Thyroid gland (tissue), 4 donors: ENCODE measurements at regions not wholly inside any gene's neighbourhood (a gene's known extent, or its start where the extent isn't known, plus 50 kb on each side); places are given as distances from the start of the nearest gene placed in this dataset.
A peak's percentile ranks its signal among the peaks of the same experiment; 100 is the strongest.

ENCODE experiments used
- DNase-seq, 2 donors: peaks; one replicate each; pipeline ENCODE4 v3.0.0-alpha.2; 2019
- H3K27ac ChIP-seq, 3 donors: fragments of 200-600 bp; sonication (generic); 1 replicate in 2 of 3; 2 replicates in 1 of 3; pipeline ENCODE4 v1.5.1; 2016 to 2019; ENCODE audit warnings: mild to moderate bottlenecking in 1 of 3, moderate library complexity in 1 of 3
- H3K27me3 ChIP-seq: fragments of 200-600 bp; sonication (generic); one replicate; pipeline ENCODE4 v1.5.1; 2019
- H3K36me3 ChIP-seq, 2 donors: fragments of 200-600 bp; sonication (generic); one replicate each; pipeline ENCODE4 v1.5.1; 2016 to 2019
- H3K4me1 ChIP-seq, 2 donors: fragments of 200-600 bp; sonication (generic); one replicate each; pipeline ENCODE4 v1.5.1; 2017 to 2019
- H3K4me3 ChIP-seq, 3 donors: fragments of 200-600 bp; sonication (generic); replicated peaks in 1 of 3; 1 replicate in 2 of 3; 2 replicates in 1 of 3; pipeline ENCODE4 v1.5.1; 2016; ENCODE audit warnings: mild to moderate bottlenecking in 1 of 3
- H3K9me3 ChIP-seq: fragments of 200-600 bp; sonication (generic); one replicate; pipeline ENCODE4 v1.5.1; 2017
- POLR2A ChIP-seq, 2 donors: fragments of 450-650 bp; IDR thresholded peaks; one replicate each; pipeline ENCODE4 v1.6.1; 2017; ENCODE audit warnings: antibody characterized with exemption in 2 of 2, mild to moderate bottlenecking in 2 of 2, moderate library complexity in 1 of 2
- WGBS, 2 donors: methylation state at CpG; one replicate each; pipeline ENCODE4 v1.1.5; 2017; 5-methylcytosine and 5-hydroxymethylcytosine counted together
- intact Hi-C: fragments of 100-400 bp; cut with DNase I; formaldehyde crosslinking; loops from one replicate; pipeline ENCODE4 v1.15.1; 2023
- TF ChIP-seq, protein P1 (sequence below), 6 experiments: fragments of 200-600 bp in 3 of 6; fragments of 450-650 bp in 3 of 6; sonication (generic) in 3 of 6; IDR thresholded peaks; one replicate each; pipeline ENCODE4 v1.5.1; 2016 to 2019; ENCODE audit warnings: antibody characterized with exemption in 6 of 6, mild to moderate bottlenecking in 2 of 6, inconsistent platforms in 1 of 6, moderate library complexity in 1 of 6

DNA sequence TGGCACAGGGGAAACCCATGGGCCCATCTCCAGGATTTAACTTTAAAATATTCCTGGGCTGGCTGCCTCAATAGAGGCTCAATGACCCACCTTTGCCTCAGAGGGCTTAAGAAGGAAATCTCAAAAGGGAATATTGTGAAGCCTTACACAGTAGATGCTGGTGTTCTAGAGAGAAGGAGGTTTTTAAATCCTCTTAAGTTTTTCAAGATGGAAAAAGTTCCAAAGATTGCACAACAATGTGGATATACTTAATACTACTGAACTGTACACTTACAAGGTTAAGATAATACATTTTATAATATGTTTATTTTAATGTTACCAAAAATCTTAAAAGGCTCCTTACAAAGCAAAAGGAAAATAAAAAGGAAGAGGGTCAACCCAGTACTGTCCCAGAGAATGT is 54.9 kb upstream of the LCLAT1 start:
- DNase-seq = no peak
- intact Hi-C loops = no loop called here
- H3K4me1 ChIP-seq = no peaks in the 10 kb centered on the region
- TF ChIP-seq POLR2A (IDR thresholded peaks at IDR 0.05) = no peak
- TF ChIP-seq, protein P1, sequence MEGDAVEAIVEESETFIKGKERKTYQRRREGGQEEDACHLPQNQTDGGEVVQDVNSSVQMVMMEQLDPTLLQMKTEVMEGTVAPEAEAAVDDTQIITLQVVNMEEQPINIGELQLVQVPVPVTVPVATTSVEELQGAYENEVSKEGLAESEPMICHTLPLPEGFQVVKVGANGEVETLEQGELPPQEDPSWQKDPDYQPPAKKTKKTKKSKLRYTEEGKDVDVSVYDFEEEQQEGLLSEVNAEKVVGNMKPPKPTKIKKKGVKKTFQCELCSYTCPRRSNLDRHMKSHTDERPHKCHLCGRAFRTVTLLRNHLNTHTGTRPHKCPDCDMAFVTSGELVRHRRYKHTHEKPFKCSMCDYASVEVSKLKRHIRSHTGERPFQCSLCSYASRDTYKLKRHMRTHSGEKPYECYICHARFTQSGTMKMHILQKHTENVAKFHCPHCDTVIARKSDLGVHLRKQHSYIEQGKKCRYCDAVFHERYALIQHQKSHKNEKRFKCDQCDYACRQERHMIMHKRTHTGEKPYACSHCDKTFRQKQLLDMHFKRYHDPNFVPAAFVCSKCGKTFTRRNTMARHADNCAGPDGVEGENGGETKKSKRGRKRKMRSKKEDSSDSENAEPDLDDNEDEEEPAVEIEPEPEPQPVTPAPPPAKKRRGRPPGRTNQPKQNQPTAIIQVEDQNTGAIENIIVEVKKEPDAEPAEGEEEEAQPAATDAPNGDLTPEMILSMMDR (IDR thresholded peaks at IDR 0.05) = no peak
- no peaks in the 10 kb centered on the region for H3K9me3 ChIP-seq
- no peak overlapping the region for H3K4me3 ChIP-seq
- H3K36me3 ChIP-seq = no peaks in the 10 kb centered on the region
- H3K27ac ChIP-seq = no peak overlapping the region
- no peaks in the 10 kb centered on the region for H3K27me3 ChIP-seq

DNA sequence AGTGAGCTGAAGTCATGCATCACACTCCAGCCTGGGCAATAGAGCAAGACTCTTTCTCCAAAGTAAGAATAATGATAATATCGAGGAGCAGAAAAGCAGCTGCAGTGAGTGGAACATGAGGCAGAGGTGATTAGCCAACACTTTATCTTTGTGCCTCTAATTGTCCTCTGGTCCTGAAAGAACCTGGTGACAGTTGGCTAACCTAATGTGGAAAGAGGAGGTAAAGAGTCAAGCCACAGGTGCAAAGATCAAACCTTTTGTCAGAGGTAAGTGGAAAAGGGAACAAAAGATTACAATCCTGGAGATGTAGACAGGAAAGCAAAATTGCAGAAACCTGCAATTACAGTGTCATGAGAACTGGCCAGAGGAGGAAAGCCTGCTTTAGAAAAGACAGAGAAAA is 53.5 kb upstream of the LCLAT1 start:
- intact Hi-C loops = no loop called here
- Histone ChIP-seq H3K4me1 (no peaks in the 10 kb centered on the region), H3K9me3 (no peaks in the 10 kb centered on the region), H3K4me3 (no peak overlapping the region), H3K27me3 (no peaks in the 10 kb centered on the region), H3K27ac (no peak overlapping the region), H3K36me3 (no peaks in the 10 kb centered on the region)
- 91 to 95% methylated on average over 1 of the region's 1 CpG for WGBS, 2 donors
- DNase-seq = no peak
- no peak for TF ChIP-seq POLR2A (IDR thresholded peaks at IDR 0.05)

DNA sequence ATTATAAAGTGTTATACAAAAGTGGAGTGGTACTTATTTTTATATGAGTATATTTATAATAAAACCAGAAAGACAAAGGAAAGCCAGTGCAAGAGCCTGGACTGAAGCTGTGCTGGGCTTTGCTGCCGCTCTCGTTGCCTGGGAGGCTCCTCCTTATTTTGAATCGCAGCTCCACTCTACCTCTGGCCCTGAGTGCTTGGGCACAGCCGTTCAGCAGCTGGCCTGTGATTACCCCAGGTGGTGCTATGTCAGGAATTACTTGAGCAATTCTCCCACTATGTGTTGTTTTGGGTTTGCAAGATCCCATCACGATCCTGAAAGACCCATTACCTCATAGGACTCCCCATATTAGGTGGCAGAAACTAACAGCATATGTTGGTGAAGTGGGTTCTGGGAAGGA is 53.0 kb upstream of the LCLAT1 start:
- no peaks in the 10 kb centered on the region for H3K36me3 ChIP-seq
- H3K4me3 ChIP-seq = no peak overlapping the region
- H3K27me3 ChIP-seq = no peaks in the 10 kb centered on the region
- H3K4me1 ChIP-seq = no peaks in the 10 kb centered on the region
- 42 to 50% methylated on average over 5 of the region's 5 CpGs for WGBS, 2 donors
- H3K9me3 ChIP-seq = no peaks in the 10 kb centered on the region
- H3K27ac ChIP-seq = no peak overlapping the region
- DNase-seq = peak in 1 of 2 donors; percentile 26
- TF ChIP-seq POLR2A (IDR thresholded peaks at IDR 0.05) = no peak
- TF ChIP-seq, protein P1 (IDR thresholded peaks at IDR 0.05) = no peak
- intact Hi-C loops = no loop called here

DNA sequence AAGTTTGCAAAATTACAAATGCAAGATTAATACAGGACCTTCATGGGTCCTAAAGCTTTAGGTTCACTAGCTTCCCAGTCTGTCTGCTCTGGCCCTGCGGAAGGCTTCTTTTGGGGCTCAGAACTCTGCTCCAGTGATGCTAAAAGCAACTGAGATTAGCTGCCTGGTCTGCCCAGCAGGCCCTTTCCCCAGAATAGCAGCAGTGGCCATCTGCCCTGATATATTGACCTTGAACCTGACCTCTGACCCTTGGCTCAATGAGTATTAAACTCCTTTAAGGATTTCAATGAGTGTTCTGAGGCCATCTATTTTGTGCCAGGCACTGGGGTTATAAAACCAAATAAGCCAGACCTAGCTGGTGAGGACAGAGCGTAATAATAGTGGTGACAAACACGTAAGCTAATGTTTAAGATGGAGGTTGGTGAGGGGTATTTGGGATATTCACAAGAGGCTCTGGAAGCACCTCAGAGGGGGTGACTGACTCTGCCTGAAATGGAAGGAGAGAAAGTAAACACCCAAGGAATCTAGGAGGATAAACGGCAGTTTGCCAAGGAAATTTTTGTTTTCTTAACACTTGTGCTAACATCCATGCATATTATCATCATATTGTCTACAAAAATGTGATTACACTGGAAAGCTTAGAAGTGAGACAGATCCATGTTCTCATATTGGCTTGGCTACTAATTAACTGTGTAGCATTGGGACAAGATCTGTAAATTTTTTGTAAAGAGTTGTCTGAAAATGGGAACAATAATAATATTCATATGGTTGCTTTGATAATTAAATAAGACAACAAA is 50.4 kb upstream of the LCLAT1 start:
- Histone ChIP-seq H3K27me3 (no peaks in the 10 kb centered on the region), H3K27ac (no peak overlapping the region), H3K4me1 (peaks cover 0 to 10% of the 10 kb centered on the region in 2 donors), H3K36me3 (no peaks in the 10 kb centered on the region), H3K9me3 (no peaks in the 10 kb centered on the region), H3K4me3 (no peak overlapping the region)
- WGBS, 2 donors = 82 to 88% methylated on average over 4 of the region's 4 CpGs
- no peak for TF ChIP-seq POLR2A (IDR thresholded peaks at IDR 0.05)
- TF ChIP-seq, protein P1 (IDR thresholded peaks at IDR 0.05) = no peak
- no peak for DNase-seq
- intact Hi-C loops = no loop called here
